Superior temporal gyrus (tissue), 1 donor: ENCODE measurements at regions not wholly inside any gene's neighbourhood (a gene's known extent, or its start where the extent isn't known, plus 50 kb on each side); places are given as distances from the start of the nearest gene placed in this dataset.
"Not testable (repeated sequence)": the region's sequence is repeated elsewhere in the genome, so short reads cannot be mapped to it uniquely, and the experiment has no call there.

ENCODE experiments used
- DNase-seq: peaks from one replicate; pipeline ENCODE4 v3.0.0-alpha.2; 2016; ENCODE audit errors: extremely low spot score

DNA sequence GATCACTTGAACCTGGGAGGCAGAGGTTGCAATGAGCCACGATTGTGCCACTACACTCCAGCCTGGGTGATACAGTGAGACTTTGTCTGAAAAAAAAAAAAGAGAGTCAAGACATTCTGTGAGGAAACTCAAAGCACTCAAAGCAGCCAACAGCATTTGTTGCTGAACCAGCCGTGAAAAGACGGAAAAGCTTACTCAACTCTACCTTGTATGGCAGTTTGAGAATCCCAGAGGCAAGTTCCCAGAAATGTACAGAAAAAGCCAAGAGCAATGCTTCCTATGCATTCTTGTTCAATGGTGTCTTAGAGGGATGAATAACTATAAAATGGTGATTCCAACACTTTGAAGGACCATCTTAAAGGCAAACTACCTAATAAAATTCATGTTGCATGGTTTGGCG, 170.2 kb downstream of the HSD17B3 start:
- DNase-seq, result no peak

DNA sequence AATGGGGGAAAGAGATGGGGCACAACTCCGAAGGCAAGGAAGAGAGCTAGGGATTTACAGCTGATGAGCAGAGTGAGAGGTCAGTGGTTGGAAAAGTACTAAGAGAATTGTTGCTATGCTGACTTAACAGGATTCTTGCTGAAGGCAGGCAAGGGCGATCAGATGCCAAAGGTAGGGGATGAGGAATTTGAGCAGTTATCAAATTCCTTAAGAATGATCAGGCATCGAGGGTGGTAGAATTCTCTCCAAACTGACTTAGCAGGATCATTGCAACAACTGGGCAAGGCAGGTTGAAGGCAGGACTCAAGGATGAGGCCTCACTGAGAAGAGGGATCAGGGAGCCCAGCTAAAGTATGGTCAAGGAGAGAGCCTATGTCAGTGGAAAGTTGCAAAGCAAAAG, 171.0 kb downstream of the HSD17B3 start:
- no peak for DNase-seq

- DNase-seq, result no peak
Measured at GRCh38 chr9:96129747-96130146, 172.2 kb downstream of the HSD17B3 start.

DNA sequence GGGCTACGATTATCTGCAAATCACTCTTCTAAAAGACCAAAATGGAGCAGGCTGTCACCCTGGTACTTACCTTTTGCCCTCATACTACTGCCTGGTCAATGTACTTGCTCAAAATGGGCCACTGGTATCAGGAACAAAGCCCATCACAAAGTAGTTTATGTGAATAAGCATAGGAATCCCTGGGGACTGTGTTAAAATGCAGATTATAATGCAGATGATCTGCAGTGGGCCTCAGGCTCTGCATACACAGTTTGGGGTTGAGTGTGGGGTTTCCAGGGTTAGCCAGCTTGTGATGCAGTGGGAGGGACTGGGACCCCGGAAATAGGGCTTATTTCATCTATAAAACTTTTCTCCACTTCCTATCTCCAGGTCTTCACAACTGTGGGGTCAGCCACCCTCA, 173.1 kb downstream of the HSD17B3 start:
- no peak for DNase-seq

DNA sequence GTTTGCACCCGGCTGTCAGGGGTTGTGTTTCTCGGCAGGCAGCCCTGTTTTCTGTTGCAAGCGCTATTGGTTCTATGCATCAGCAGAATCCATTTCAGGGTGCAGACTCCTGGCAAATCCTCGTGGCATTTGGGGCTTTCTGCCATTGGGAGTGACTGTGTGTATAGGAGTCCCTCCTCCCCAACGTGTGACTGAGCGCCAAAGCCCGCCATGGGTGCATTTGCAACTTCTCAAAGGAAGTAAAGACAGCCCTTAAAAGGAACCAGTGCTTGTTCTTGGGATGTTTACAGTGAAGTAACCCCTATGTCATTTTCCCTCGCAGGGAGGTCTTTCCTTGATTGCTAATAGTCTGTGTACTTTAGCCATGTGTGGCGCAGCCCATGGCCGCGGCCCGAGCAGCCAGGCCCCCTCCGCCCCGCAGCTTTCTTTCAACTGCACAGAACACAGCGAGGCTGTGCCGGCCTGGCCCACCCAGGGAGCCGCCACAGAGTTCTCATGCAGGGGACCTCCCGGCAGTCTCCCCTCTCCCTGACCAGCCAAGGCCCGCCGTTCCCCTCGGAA, 175.6 kb downstream of the HSD17B3 start:
- no peak for DNase-seq

- no peak for DNase-seq
Measured at GRCh38 chr9:96125624-96126023, 176.4 kb downstream of the HSD17B3 start.

GRCh38 chr9:96122751-96123150, 179.2 kb downstream of the HSD17B3 start:
- DNase-seq, result no peak

- DNase-seq, result no peak
Measured at GRCh38 chr9:96122282-96122681, 179.7 kb downstream of the HSD17B3 start.

DNA sequence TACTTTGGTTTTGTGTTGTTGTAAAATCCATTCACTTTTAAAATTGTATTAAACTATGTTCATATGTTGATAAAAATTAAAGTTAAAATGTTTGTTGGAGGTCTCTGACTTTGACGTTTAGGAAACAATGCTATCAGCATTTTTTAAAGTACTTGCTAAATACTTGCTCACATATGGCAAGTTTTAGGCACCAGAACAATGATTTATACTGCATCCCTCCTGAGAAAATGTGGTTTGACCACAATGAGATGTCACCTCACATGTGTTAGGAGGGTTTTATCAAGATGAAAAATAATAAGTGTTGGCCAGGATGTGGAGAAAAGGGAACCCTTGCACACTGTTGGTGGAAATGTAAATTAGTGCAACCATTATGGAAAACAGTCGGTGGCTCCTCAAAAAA, 180.8 kb downstream of the HSD17B3 start:
- no peak for DNase-seq

DNA sequence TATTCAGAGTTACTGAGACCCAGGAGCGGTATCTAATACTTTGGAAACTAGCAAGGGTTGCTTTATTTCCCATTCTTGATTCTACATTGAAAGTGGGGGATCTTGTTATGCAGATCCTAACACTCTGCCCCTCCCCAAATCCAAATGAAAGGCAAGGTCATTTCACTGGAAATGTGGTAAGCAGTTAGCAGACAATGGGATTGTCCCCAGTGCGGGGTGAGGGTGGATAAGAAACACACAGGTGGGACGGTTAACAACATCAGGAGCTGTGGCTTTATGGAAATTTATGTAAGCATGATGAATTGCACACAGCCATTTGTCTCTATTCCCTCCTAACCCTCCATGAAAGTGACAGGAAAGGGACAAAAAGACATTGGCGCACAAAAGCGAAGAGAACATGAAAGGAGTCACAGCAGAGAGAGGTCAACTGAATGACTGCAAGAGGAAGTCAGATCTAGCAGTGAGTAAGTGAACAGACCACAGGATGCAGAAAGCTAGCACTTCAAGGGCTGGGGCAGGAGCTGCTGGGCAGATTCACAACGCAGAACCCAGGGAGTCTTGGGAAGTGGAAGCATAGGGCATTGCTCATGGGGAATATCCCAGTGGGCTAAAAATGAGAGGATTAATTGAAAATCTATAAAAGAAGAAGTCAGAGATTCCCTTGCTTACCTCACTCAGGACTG, 184.4 kb downstream of the HSD17B3 start:
- DNase-seq, result peak; percentile 62

DNA sequence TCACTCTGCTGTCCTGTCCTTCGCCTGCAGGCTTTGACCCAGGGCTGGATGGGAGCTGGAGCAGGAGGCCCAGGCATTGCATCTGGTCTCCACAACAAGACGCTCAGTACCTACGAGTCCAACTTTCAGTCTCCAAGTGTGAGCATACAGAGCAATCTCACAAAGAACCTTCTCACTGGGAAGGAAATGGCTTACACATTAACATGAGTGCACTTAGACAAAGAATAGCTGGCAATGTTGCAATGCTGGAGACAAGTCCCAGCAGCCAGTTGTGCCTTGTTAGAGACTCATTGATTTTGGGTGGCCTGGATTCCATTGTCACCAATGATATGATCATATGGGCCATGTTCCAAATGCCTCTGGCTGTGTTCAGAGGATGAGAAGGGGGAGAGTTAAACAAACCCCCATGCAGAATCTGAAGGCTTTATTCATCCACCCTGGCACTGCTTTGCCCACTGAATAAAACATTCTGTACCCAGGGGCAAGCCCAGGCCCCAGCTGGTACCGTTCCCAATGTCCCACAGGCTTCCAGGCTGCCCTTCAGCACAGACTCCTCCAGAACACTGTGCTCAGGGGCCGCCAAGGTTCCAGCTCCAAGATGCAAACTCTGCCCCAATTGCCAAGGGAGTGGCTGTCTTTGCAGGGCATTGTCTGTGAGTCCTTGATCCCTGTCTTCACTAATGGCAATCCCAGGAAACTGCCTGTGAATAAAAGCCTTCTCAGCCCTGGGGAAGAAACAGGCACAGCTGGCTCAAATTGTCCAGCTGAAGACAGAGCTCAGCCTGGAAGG, 185.5 kb downstream of the HSD17B3 start:
- peak; percentile 99 for DNase-seq

DNA sequence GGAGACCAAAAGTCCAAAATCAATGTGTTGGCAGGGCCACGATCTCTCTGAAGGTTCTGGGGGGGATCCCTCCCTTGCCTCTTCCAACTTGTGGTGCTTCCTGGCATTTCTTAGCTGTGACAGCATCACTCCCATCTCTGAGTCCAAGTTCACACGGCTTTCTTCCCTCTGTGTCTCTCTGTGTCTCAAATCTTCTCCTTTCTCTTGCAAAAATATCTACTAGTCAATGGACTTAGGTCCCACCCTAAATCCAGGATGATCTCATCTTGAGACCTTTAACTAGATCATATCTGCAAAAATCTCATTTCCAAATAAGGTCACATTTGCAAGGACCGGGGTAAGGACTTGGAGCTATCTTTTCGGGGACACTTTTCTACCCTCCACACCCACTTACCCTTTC, 186.1 kb downstream of the HSD17B3 start:
- no peak for DNase-seq

GRCh38 chr9:96113032-96113431, 188.9 kb downstream of the HSD17B3 start:
- no peak for DNase-seq

- DNase-seq, result no peak
Measured at GRCh38 chr9:96109680-96110351, 192.2 kb downstream of the HSD17B3 start.

DNA sequence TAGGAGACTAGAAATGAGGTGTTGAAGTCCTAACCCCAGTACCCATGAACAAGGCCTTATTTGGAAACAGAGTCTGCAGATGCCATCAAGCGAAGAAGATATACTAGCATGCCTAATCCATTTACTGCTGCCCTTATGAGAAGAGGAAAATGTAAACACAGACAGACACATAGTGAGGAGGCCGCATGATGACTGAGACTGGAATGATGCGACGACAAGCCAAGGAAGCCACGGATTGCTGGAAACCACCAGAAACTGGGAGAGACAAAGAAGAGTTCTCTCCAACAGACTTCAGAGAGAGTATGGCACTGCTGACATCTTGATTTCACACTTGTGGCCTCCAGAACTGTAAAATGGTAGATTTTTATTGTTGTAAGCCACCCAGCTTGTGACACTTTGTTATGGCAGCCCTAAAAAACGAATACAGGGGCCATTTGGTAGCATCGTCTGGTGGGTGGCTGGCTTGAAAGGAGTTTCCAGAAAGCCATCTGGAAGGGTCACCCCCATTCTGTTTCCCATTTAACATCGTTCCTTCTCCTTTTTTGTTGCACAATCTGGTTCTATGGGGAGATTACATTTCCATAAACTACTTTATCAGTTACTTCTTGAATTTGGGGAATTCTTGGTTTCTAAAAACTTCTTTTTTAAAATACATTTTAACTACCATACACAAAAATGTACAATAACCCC, 193.1 kb downstream of the HSD17B3 start:
- no peak for DNase-seq

DNA sequence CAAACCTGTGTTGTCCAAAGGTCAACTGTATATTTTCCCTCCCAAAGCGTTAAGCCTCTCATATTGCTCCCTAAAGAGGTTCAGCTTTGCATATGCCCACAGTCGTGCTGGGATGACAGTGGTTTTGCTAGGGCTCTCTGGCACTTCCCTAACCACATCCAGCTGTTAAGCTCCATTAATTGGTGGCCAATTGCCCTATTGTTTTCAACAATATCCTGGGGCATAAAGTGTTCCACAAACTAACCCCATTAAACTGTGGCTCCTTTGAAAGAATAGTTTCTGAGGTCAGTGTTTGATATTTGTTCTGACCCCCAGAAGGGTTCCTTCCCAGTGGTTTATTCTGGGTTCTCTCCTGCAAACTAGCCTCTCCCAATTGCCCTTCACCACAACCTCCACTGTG, 194.5 kb downstream of the HSD17B3 start:
- no peak for DNase-seq

DNA sequence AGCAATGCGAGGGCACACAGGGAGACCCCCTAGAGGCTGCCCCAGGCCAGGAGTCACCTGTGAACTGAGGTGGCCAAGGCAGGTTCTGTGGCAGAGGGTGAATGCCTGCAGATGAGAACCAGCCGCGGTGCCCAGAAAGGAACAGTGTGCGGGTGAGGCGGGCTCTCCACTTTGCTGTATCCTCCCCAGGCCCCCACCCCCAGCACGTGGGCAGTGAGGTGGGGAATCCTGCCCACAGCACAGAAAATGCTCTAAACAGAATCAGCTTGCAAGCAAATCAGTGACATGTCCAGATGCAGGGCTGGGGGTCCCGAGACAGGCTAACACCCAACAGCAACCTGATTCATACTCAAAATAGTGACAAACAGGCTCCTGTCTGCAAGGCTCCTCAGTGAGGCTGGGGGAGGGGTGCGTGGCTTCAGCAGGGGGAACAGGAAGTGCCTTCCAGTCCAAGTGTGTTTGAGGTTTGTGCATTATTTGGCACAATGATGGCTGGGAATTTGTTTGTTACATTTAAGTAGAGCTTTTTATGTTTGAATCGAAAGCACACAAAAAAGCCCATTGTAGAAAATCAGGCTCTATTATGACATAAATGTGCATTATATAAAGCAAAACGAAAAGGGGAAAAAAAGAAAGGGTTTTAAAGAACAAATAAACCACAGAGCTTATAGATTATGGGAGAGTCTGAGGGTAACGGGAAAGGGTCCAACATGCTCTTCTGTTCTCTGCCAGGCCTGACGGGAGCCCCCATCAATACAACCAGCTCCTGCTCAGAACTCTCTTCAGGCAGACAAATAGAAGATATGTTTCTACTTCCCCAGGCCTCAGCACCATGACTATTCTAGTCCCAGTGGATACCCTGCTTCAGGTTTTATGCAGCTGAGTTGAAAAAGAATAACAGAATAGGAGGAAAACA, 201.3 kb downstream of the HSD17B3 start:
- DNase-seq, result no peak

DNA sequence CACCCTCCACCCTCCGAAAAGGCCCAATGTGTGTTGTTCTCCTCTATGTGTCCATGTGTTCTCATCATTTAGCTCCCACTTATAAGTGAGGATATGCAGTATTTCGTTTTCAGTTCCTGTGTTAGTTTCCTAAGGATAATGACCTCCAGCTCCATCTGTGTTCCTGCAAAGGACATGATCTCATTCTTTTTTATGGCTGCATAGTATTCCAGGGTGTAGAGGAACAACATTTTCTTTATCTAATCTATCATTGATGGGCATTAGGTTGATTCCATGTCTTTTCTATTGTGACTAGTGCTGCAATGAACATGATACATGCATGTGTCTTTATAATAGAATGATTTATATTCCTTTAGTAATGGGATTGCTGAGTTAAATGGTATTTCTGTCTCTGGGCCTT, 211.3 kb downstream of the HSD17B3 start:
- not testable (repeated sequence) for DNase-seq

DNA sequence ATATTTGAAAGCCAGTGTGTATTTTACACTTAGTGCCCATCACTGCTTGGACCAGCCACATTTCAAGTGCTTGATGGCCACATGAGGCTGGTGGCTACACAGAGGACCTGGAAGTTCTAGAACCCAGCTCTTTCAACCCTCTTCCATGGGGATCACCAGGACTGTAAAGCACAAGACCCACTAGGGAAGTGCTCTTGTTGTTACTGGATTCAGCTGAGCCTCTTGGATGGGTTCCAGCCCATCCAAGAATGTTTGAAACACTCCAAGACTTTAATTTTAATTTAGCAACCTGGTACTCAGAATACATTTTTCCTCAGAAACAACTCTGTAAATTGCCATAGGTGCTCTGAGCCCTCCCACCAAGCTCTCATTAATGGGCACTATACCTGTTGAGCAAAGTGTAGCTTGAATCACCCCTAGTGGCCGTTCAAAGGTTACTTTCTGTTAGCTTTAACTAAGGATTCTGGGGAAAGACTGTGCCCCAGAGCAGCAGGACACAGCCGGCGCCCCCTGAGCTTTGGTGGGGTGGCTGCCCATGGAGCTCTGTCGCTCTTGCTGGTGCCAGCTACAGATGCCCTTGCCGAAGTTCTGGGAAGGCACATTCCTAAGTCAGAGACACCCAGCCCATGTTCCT, 212.4 kb downstream of the HSD17B3 start:
- DNase-seq, result no peak

- DNase-seq, result no peak
Measured at GRCh38 chr9:96088510-96088909, 213.0 kb downstream of the ERCC6L2 start.
